ENCODE measurements at regions not wholly inside any gene's neighbourhood (a gene's known extent, or its start where the extent isn't known, plus 50 kb on each side); places are given as distances from the start of the nearest gene placed in this dataset.

DNA sequence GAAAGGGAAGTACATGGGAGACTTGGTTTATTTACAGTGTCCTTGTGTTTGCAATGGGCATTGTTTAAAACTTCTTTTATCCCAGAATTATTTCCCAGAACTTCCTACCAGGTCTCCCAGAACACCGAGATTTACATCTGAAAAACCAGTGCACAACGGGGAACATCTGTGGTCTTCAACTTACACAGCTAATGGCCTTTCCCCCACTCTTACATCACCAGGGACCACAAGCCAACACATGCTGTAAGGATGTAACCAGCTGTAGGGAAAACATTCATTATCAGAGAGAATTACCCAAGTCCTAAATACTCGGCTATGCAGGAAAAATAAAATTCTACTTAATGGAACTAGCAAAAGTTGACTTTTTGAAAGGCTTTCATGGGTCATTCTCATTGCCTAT is 267.6 kb downstream of the DUSP6 start:
- TF ChIP-seq POLR2AphosphoS5 (IDR thresholded peaks at IDR 0.05; ENCODE audit: borderline replicate concordance, low read depth, low read length) (no peak), EZH2 (IDR thresholded peaks at IDR 0.05) (no peak)

All from SK-N-MC (cell line).